ENCODE measurements at regions not wholly inside any gene's neighbourhood (a gene's known extent, or its start where the extent isn't known, plus 50 kb on each side); places are given as distances from the start of the nearest gene placed in this dataset.
"Not testable (repeated sequence)": the region's sequence is repeated elsewhere in the genome, so short reads cannot be mapped to it uniquely, and the experiment has no call there.

- H3K27me3 ChIP-seq (ENCODE audit: control insufficient read depth, insufficient read depth); intact Hi-C loops (cut with DNase I); H3K9me3 ChIP-seq (ENCODE audit: control insufficient read depth, low read length); H3K4me3 ChIP-seq (ENCODE audit: low read length); H3K4me1 ChIP-seq (ENCODE audit: control insufficient read depth, insufficient read depth, low read length); H3K27ac ChIP-seq (ENCODE audit: low read length): not testable (repeated sequence)
- DNase-seq: peak in 2 of 3 donors; percentile 46 to 50
- ATAC-seq: peak; percentile 62 to 72
- 73% methylated on average over 45 of the region's 45 CpGs for whole genome bisulfite sequencing
Observed at GRCh38 chr21:9039520-9040365, 1481.6 kb upstream of the TPTE start.

GRCh38 chr21:9040406-9040805, 1481.0 kb upstream of the TPTE start:
- ATAC-seq; intact Hi-C loops (cut with DNase I); H3K9me3 ChIP-seq (ENCODE audit: control insufficient read depth, low read length); H3K27ac ChIP-seq (ENCODE audit: low read length); H3K4me3 ChIP-seq (ENCODE audit: low read length); H3K27me3 ChIP-seq (ENCODE audit: control insufficient read depth, insufficient read depth); H3K4me1 ChIP-seq (ENCODE audit: control insufficient read depth, insufficient read depth, low read length): not testable (repeated sequence)
- WGBS: 75% methylated on average over 19 of the region's 19 CpGs
- DNase-seq: peak in 1 of 3 donors; percentile 57

GRCh38 chr21:9041175-9041948, 1480.0 kb upstream of the TPTE start:
- H3K4me1 ChIP-seq (ENCODE audit: control insufficient read depth, insufficient read depth, low read length); H3K27ac ChIP-seq (ENCODE audit: low read length); intact Hi-C loops (cut with DNase I); H3K27me3 ChIP-seq (ENCODE audit: control insufficient read depth, insufficient read depth); H3K4me3 ChIP-seq (ENCODE audit: low read length); H3K9me3 ChIP-seq (ENCODE audit: control insufficient read depth, low read length); ATAC-seq: not testable (repeated sequence)
- DNase-seq: peak in 2 of 3 donors; percentile 34 to 49
- 88% methylated on average over 32 of the region's 33 CpGs for WGBS

GRCh38 chr21:9043089-9043488, 1478.3 kb upstream of the TPTE start:
- H3K4me3 ChIP-seq (ENCODE audit: low read length); H3K9me3 ChIP-seq (ENCODE audit: control insufficient read depth, low read length); H3K27me3 ChIP-seq (ENCODE audit: control insufficient read depth, insufficient read depth); H3K27ac ChIP-seq (ENCODE audit: low read length); H3K4me1 ChIP-seq (ENCODE audit: control insufficient read depth, insufficient read depth, low read length); intact Hi-C loops (cut with DNase I): not testable (repeated sequence)
- peak; percentile 73 to 94 for ATAC-seq
- WGBS: 60% methylated on average over 10 of the region's 38 CpGs
- peak in 2 of 3 donors; percentile 48 to 60 for DNase-seq

GRCh38 chr21:9046870-9047269, 1474.5 kb upstream of the TPTE start:
- H3K9me3 ChIP-seq (ENCODE audit: control insufficient read depth, low read length); H3K27me3 ChIP-seq (ENCODE audit: control insufficient read depth, insufficient read depth); H3K27ac ChIP-seq (ENCODE audit: low read length); H3K4me1 ChIP-seq (ENCODE audit: control insufficient read depth, insufficient read depth, low read length); intact Hi-C loops (cut with DNase I); DNase-seq; H3K4me3 ChIP-seq (ENCODE audit: low read length); ATAC-seq: not testable (repeated sequence)
- 75% methylated on average over 11 of the region's 14 CpGs for WGBS

- H3K4me1 ChIP-seq (ENCODE audit: control insufficient read depth, insufficient read depth, low read length); H3K27ac ChIP-seq (ENCODE audit: low read length); H3K27me3 ChIP-seq (ENCODE audit: control insufficient read depth, insufficient read depth); H3K9me3 ChIP-seq (ENCODE audit: control insufficient read depth, low read length); ATAC-seq; H3K4me3 ChIP-seq (ENCODE audit: low read length); DNase-seq; intact Hi-C loops (cut with DNase I): not testable (repeated sequence)
- 60% methylated on average over 2 of the region's 6 CpGs for WGBS
Observed at GRCh38 chr21:9067515-9067914, 1453.9 kb upstream of the TPTE start.

GRCh38 chr21:9068622-9069021, 1452.8 kb upstream of the TPTE start:
- DNase-seq: peak in 2 of 3 donors; percentile 35 to 41
- H3K27ac ChIP-seq (ENCODE audit: low read length); ATAC-seq; H3K4me3 ChIP-seq (ENCODE audit: low read length); H3K4me1 ChIP-seq (ENCODE audit: control insufficient read depth, insufficient read depth, low read length); H3K27me3 ChIP-seq (ENCODE audit: control insufficient read depth, insufficient read depth); intact Hi-C loops (cut with DNase I); H3K9me3 ChIP-seq (ENCODE audit: control insufficient read depth, low read length): not testable (repeated sequence)
- WGBS: 78% methylated on average over 9 of the region's 11 CpGs

- peak in 2 of 3 donors; percentile 26 to 40 for DNase-seq
- H3K27ac ChIP-seq (ENCODE audit: low read length); ATAC-seq; H3K9me3 ChIP-seq (ENCODE audit: control insufficient read depth, low read length); H3K4me3 ChIP-seq (ENCODE audit: low read length); intact Hi-C loops (cut with DNase I); H3K27me3 ChIP-seq (ENCODE audit: control insufficient read depth, insufficient read depth); H3K4me1 ChIP-seq (ENCODE audit: control insufficient read depth, insufficient read depth, low read length): not testable (repeated sequence)
- 46% methylated on average over 8 of the region's 23 CpGs for WGBS
Observed at GRCh38 chr21:9070703-9071102, 1450.7 kb upstream of the TPTE start.

- intact Hi-C loops (cut with DNase I); DNase-seq: not testable (repeated sequence)
- 86% methylated on average over 18 of the region's 22 CpGs for WGBS
Observed at GRCh38 chr21:9073010-9073409, 1448.4 kb upstream of the TPTE start.

GRCh38 chr21:9074772-9075171, 1446.6 kb upstream of the TPTE start:
- WGBS: 91% methylated on average over 11 of the region's 13 CpGs
- H3K27me3 ChIP-seq (ENCODE audit: control insufficient read depth, insufficient read depth); H3K9me3 ChIP-seq (ENCODE audit: control insufficient read depth, low read length); H3K4me1 ChIP-seq (ENCODE audit: control insufficient read depth, insufficient read depth, low read length); DNase-seq; intact Hi-C loops (cut with DNase I); ATAC-seq; H3K4me3 ChIP-seq (ENCODE audit: low read length); H3K27ac ChIP-seq (ENCODE audit: low read length): not testable (repeated sequence)

More at GRCh38 chr21:9073010-9073409, 1448.4 kb upstream of the TPTE start:
- ATAC-seq; H3K27ac ChIP-seq (ENCODE audit: low read length); H3K9me3 ChIP-seq (ENCODE audit: control insufficient read depth, low read length); H3K4me3 ChIP-seq (ENCODE audit: low read length); H3K4me1 ChIP-seq (ENCODE audit: control insufficient read depth, insufficient read depth, low read length); H3K27me3 ChIP-seq (ENCODE audit: control insufficient read depth, insufficient read depth): not testable (repeated sequence)

All from right cardiac atrium (tissue), 5 donors.